ENCODE measurements at regions not wholly inside any gene's neighbourhood (a gene's known extent, or its start where the extent isn't known, plus 50 kb on each side); places are given as distances from the start of the nearest gene placed in this dataset.

GRCh38 chr2:211144078-211144477 lies 587.7 kb downstream of the CPS1 start:
- in situ Hi-C loops (cut with MboI; ENCODE audit: low pct_unique_long_range_greater_than_20kb, low sequenced_read_pairs, unreplicated experiment) = no loop called here
- no peak for DNase-seq (ENCODE audit: low spot score)
- no peak for TF ChIP-seq CTCF (IDR thresholded peaks at IDR 0.05; ENCODE audit: extremely low read depth, insufficient read depth, missing control alignments)

- DNase-seq (ENCODE audit: low spot score) = no peak
- in situ Hi-C loops (cut with MboI; ENCODE audit: low pct_unique_long_range_greater_than_20kb, low sequenced_read_pairs, unreplicated experiment) = no loop called here
- no peak for TF ChIP-seq CTCF (IDR thresholded peaks at IDR 0.05; ENCODE audit: extremely low read depth, insufficient read depth, missing control alignments)
Measured at GRCh38 chr2:211144974-211145665, 588.7 kb downstream of the CPS1 start.

GRCh38 chr2:211149731-211150130 lies 593.3 kb downstream of the CPS1 start:
- DNase-seq (ENCODE audit: low spot score) = no peak
- in situ Hi-C loops (cut with MboI; ENCODE audit: low pct_unique_long_range_greater_than_20kb, low sequenced_read_pairs, unreplicated experiment) = no loop called here
- TF ChIP-seq CTCF (IDR thresholded peaks at IDR 0.05; ENCODE audit: extremely low read depth, insufficient read depth, missing control alignments) = no peak

GRCh38 chr2:211157211-211157610 lies 600.8 kb downstream of the CPS1 start:
- in situ Hi-C loops (cut with MboI; ENCODE audit: low pct_unique_long_range_greater_than_20kb, low sequenced_read_pairs, unreplicated experiment) = no loop called here
- DNase-seq (ENCODE audit: low spot score) = no peak
- TF ChIP-seq CTCF (IDR thresholded peaks at IDR 0.05; ENCODE audit: extremely low read depth, insufficient read depth, missing control alignments) = no peak

GRCh38 chr2:211157856-211158463 lies 601.6 kb downstream of the CPS1 start:
- DNase-seq (ENCODE audit: low spot score) = peak; percentile 45
- TF ChIP-seq CTCF (IDR thresholded peaks at IDR 0.05; ENCODE audit: extremely low read depth, insufficient read depth, missing control alignments) = peak; percentile 83
- in situ Hi-C loops (cut with MboI; ENCODE audit: low pct_unique_long_range_greater_than_20kb, low sequenced_read_pairs, unreplicated experiment) = no loop called here

GRCh38 chr2:211159972-211160371 lies 603.6 kb downstream of the CPS1 start:
- in situ Hi-C loops (cut with MboI; ENCODE audit: low pct_unique_long_range_greater_than_20kb, low sequenced_read_pairs, unreplicated experiment) = no loop called here
- no peak for DNase-seq (ENCODE audit: low spot score)
- TF ChIP-seq CTCF (IDR thresholded peaks at IDR 0.05; ENCODE audit: extremely low read depth, insufficient read depth, missing control alignments) = no peak
